Heart right ventricle (tissue), 16 donors: ENCODE measurements at regions not wholly inside any gene's neighbourhood (a gene's known extent, or its start where the extent isn't known, plus 50 kb on each side); places are given as distances from the start of the nearest gene placed in this dataset.

Experiments used
- ATAC-seq, 8 donors: fragments of 200-7000 bp; cut with Tn5 transposase; one replicate each; pipeline ENCODE4 v1.9.1; 2020; ENCODE audit warnings: mild to moderate bottlenecking in 8 of 8, moderate library complexity in 8 of 8, moderate number of reproducible peaks in 1 of 8
- DNase-seq, 2 donors: peaks; one replicate each; pipeline ENCODE4 v3.0.0-alpha.2; 2020
- H3K27ac ChIP-seq, 10 donors: fragments of 200-600 bp; sonication (generic) in 2 of 10; one replicate each; pipeline versions ENCODE4 v1.5.0 to v1.8.0; 2020 to 2022; ENCODE audit warnings: mild to moderate bottlenecking in 3 of 10
- H3K27me3 ChIP-seq, 7 donors: fragments of 200-600 bp; one replicate each; pipeline ENCODE4 v1.8.0; 2021 to 2022; ENCODE audit warnings: mild to moderate bottlenecking in 2 of 7
- H3K36me3 ChIP-seq, 9 donors: fragments of 200-600 bp; sonication (generic) in 1 of 9; one replicate each; pipeline versions ENCODE4 v1.5.0 to v1.8.0; 2020 to 2022; ENCODE audit warnings: mild to moderate bottlenecking in 2 of 9
- H3K4me1 ChIP-seq, 9 donors: fragments of 200-600 bp; sonication (generic) in 1 of 9; one replicate each; pipeline versions ENCODE4 v1.5.0 to v1.8.0; 2020 to 2022; ENCODE audit warnings: mild to moderate bottlenecking in 4 of 9
- H3K4me3 ChIP-seq, 10 donors: fragments of 200-600 bp; sonication (generic) in 2 of 10; one replicate each; pipeline versions ENCODE4 v1.5.0 to v1.8.0; 2020 to 2022; ENCODE audit warnings: mild to moderate bottlenecking in 7 of 10, moderate library complexity in 2 of 10
- H3K9me3 ChIP-seq, 11 donors: fragments of 200-600 bp in 10 of 11; sonication (generic) in 2 of 11; one replicate each; pipeline versions ENCODE4 v1.5.0 to v1.8.0; 2013 to 2022; ENCODE audit warnings: mild to moderate bottlenecking in 2 of 11, control low read depth in 1 of 11, moderate library complexity in 1 of 11
- CTCF ChIP-seq, 9 donors: fragments of 200-600 bp; sonication (generic) in 2 of 9; IDR thresholded peaks; one replicate each; pipeline versions ENCODE4 v1.5.0 to v1.8.0; 2021 to 2022; ENCODE audit warnings: antibody characterized with exemption in 9 of 9, mild to moderate bottlenecking in 5 of 9, moderate library complexity in 1 of 9
- WGBS, 2 donors: extraction: QIAGEN DNeasy Blood & Tissue Kit; methylation state at CpG; one replicate each; pipeline ENCODE4 v1.1.7; 2013; ENCODE audit warnings: inconsistent platforms in 1 of 2; 5-methylcytosine and 5-hydroxymethylcytosine counted together
- intact Hi-C, 10 donors: fragments of 100-400 bp; cut with DNase I; formaldehyde crosslinking; loops; one replicate each; pipeline versions ENCODE4 v1.11.1 to v1.14.2; 2022
- donor health status: Arrhythmogenic right ventricular cardiomyopathy.
- donor health status: ischemic (EF 13 %, LVEDD 7.1; RV severe dilation, severe dysfunction).
- donor health status: healthy with polysubstance abuse.
- donor health status: DM: no; HTN: yes; CAD: no.
- donor health status: DM: no; HTN: no; CAD: no.
- donor health status: ischemic (EF 25% LVEDD 6.9; RV normal size, moderate dysfunction).
- donor health status: ischemic (EF 25% LVEDD 5.7; RV mildly dilated, moderate dysfunction).
- donor health status: healthy.
- donor health status: DM: yes; HTN: yes; CAD: no.
- donor health status: Ischemic cardiomyopathy.
- donor health status: ischemic (EF 35%, LVEDD 5.7; RV mildly dilated, moderate dysfunction).
- donor health status: nonischemic (EF 11% LVEDD 7.7; RV severe dilation, severe dysfunction).
- donor health status: DM: yes; HTN: yes; CAD: no.
- donor health status: PGD.
- donor health status: ischemic (EF 29% LVEDD 5.4; RV normal size, mild dysfunction).
- donor health status: nonischemic (EF 23%, LVEDD 6.1; RV moderate dilation, normal function).

- ATAC-seq = peak in 7 of 8 donors; percentile 34 to 93 (median 55)
- 31 to 37% methylated on average over 7 of the region's 7 CpGs for WGBS, 2 donors
- intact Hi-C loops = no loop called here
Measured at GRCh38 chr4:22235698-22236097, 280.2 kb downstream of the ADGRA3 start.

GRCh38 chr4:22233230-22233629 is 282.6 kb downstream of the ADGRA3 start:
- Histone ChIP-seq H3K4me3 (no peak overlapping the region), H3K9me3 (no peaks in the 10 kb centered on the region), H3K4me1 (peaks cover 0 to 4% (median 0%) of the 10 kb centered on the region in 9 donors), H3K27me3 (peaks cover 0 to 10% (median 0%) of the 10 kb centered on the region in 7 donors), H3K36me3 (no peaks in the 10 kb centered on the region), H3K27ac (no peak overlapping the region)
- 31 to 52% methylated on average over 7 of the region's 7 CpGs for WGBS, 2 donors
- ATAC-seq (no peak), DNase-seq (no peak)
- no peak for TF ChIP-seq CTCF (IDR thresholded peaks at IDR 0.05)
- intact Hi-C loops = no loop called here

More at GRCh38 chr4:22235698-22236097, 280.2 kb downstream of the ADGRA3 start:
- peak overlapping the region in 1 of 10 donors; percentile 47 for H3K27ac ChIP-seq
- peaks cover 0 to 10% (median 0%) of the 10 kb centered on the region in 7 donors for H3K27me3 ChIP-seq
- TF ChIP-seq CTCF (IDR thresholded peaks at IDR 0.05) = no peak
- H3K9me3 ChIP-seq = no peaks in the 10 kb centered on the region
- H3K4me3 ChIP-seq = no peak overlapping the region
- H3K4me1 ChIP-seq = peaks cover 0 to 4% (median 0%) of the 10 kb centered on the region in 9 donors
- H3K36me3 ChIP-seq = no peaks in the 10 kb centered on the region
- DNase-seq = peak; percentile 31 to 62

- WGBS, 2 donors = 66 to 67% methylated on average over 9 of the region's 9 CpGs
- no peak for ATAC-seq
- no peak for TF ChIP-seq CTCF (IDR thresholded peaks at IDR 0.05)
- Histone ChIP-seq H3K9me3 (peaks cover 0 to 3% (median 0%) of the 10 kb centered on the region in 11 donors), H3K4me1 (no peaks in the 10 kb centered on the region), H3K36me3 (no peaks in the 10 kb centered on the region), H3K27me3 (no peaks in the 10 kb centered on the region), H3K27ac (no peak overlapping the region), H3K4me3 (no peak overlapping the region)
- intact Hi-C loops = no loop called here
- no peak for DNase-seq
Measured at GRCh38 chr4:22220965-22221364, 272.4 kb upstream of the KCNIP4 start.

- ATAC-seq (no peak), DNase-seq (no peak)
- no peaks in the 10 kb centered on the region for H3K27me3 ChIP-seq
- no peak overlapping the region for H3K27ac ChIP-seq
- H3K36me3 ChIP-seq = no peaks in the 10 kb centered on the region
- no peak for TF ChIP-seq CTCF (IDR thresholded peaks at IDR 0.05)
- no peaks in the 10 kb centered on the region for H3K4me1 ChIP-seq
- intact Hi-C loops = no loop called here
- no peaks in the 10 kb centered on the region for H3K9me3 ChIP-seq
- 74 to 75% methylated on average over 5 of the region's 5 CpGs for WGBS, 2 donors
- no peak overlapping the region for H3K4me3 ChIP-seq
Measured at GRCh38 chr4:22217480-22217879, 268.9 kb upstream of the KCNIP4 start.
